DMS114 treated with DMSO at 0.1 percent for 48 hours (cell line): ENCODE measurements at regions not wholly inside any gene's neighbourhood (a gene's known extent, or its start where the extent isn't known, plus 50 kb on each side); places are given as distances from the start of the nearest gene placed in this dataset.
A peak's percentile ranks its signal among the peaks of the same experiment; 100 is the strongest.
"Not testable (repeated sequence)": the region's sequence is repeated elsewhere in the genome, so short reads cannot be mapped to it uniquely, and the experiment has no call there.

Experiments
- DNase-seq: peaks from one replicate; lab custom pipeline; 2025; ENCODE audit not compliant: unreplicated experiment; lab: John Stamatoyannopoulos, UW

GRCh38 chr20:6662309-6662708, 105.2 kb upstream of the BMP2 start:
- no peak for DNase-seq

- no peak for DNase-seq
These were observed 107.0 kb upstream of the BMP2 start for GRCh38 chr20:6660441-6660840.

DNA sequence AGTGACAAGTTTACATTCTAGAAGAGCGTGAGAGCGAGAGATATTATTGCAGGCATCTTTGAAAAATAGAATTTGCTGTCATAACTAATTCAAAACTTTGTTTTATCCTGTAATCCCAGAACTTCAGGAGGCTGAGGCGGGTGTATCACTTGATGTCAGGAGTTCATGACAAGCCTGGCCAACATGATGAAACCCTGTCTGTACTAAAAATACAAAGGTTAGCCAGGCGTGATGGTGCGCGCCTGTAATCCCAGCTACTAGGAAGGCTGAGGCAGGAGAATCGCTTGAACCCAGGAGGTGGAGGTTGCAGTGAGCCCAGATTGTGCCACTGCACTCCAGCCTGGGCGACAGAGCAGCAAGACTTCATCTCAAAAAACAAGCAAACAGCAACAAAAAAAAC, 108.6 kb upstream of the BMP2 start:
- DNase-seq, result not testable (repeated sequence)

DNA sequence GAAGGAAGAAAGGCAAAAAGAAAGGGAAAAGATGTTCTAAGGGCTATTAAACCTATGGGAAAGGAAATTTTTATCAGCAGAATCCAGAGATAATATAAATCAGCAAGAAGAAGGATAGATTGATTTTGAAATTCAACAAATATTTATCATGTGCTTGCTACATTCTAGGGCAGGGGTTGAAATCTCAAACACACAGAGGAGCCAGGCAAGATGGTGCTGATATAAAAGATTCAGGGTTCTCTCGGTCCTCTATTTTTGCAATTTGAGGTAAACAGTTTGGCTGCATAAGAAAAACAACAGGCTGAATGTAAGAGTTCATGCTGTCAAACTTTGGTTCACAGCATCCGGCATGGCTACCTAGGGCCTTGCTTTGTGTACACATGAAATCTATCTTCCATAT, 109.6 kb upstream of the BMP2 start:
- DNase-seq, result no peak

GRCh38 chr20:6657111-6657510, 110.4 kb upstream of the BMP2 start:
- DNase-seq, result no peak

GRCh38 chr20:6654513-6655252, 112.8 kb upstream of the BMP2 start:
- no peak for DNase-seq

DNA sequence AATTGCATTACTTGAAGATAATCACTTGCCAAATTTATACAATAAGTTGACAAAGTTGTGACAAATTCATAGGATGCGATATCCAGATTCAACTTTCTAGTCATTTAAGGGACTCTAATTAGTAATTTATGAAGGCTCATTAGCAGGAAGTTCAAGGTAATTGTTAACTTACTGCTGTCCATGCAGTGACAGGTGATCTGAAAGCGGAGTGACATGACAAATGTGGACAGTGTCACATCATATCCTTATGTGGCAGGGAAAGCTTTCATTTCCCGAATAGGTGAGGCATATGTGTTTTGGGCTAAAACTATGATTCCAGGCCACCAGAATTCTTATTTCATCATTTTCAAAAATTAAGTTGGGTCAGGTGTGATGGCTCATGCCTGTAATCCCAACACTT, 115.9 kb upstream of the BMP2 start:
- DNase-seq, result no peak

GRCh38 chr20:6651016-6651415, 116.5 kb upstream of the BMP2 start:
- DNase-seq, result no peak

DNA sequence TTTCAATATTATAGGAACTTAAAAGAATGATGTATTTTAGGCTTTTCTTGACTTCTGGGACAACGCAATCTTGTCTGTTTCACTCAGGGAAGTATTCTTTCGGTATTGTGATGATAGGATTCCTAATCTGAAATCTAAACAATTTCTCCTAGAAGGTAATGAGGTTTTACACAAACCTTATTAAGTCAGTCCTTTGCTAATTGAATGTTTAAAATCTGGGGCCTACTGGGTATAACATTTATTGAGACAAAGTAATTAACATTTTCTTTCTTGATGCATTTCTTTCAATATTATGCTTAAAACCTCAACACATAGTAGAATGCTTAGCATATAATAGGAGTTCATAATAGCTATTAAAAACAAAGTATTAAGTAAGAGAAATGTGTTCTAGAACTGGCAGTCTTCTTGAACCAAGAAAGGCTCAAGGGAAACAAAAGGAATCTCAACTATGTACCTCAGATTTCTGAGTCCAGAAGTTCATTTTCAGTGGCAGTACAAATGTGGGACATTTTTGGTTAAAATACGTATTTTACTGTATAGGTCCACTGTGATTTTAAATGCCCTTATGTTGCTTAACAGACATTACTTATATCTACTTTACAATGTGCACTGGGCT, 121.4 kb upstream of the BMP2 start:
- no peak for DNase-seq

DNA sequence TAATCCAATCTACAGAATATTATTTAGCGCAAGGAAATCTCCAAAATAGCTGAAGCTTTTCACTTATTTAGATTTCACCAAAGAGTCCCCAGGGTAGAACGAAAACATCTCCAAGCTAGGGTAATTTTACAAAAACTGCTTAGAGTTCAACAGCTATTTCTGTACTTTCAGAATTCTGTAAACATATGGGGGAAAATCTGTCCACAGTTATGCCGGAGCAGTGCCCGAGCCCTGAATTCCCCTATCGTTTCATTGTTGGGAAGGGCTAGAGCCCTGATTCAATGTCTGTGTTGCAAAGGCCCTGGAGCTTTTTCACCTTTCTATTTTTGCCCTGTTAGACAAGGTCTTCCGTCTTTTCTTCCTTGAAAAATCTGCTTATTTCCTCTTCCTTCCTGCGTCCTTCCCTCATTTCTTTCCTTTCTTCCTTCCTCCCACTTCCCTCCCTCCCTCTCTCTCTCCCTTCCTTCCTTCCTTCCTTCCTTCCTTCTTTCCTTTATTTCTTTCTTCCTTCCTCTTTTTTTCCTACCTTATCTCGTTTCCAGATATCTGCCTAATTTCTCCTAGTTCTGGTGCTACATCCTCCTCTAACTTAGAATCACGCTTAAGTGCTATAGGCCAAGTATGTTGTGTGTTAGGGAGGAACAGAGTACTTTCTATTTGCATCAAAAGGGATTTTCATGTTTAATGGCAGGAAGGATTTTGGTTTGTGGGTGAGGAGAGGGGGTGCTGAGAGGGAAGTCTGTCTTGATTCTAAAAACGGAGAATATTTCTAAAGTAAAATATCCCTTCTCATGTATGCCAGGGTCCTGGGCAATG, 122.5 kb upstream of the BMP2 start:
- DNase-seq, result no peak

GRCh38 chr20:6641012-6641411, 126.5 kb upstream of the BMP2 start:
- DNase-seq, result no peak

GRCh38 chr20:6637160-6637579, 130.3 kb upstream of the BMP2 start:
- no peak for DNase-seq

GRCh38 chr20:6636209-6637159, 131.0 kb upstream of the BMP2 start:
- DNase-seq, result peak; percentile 26

- DNase-seq, result no peak
These were observed 132.3 kb upstream of the BMP2 start for GRCh38 chr20:6635034-6635736.

DNA sequence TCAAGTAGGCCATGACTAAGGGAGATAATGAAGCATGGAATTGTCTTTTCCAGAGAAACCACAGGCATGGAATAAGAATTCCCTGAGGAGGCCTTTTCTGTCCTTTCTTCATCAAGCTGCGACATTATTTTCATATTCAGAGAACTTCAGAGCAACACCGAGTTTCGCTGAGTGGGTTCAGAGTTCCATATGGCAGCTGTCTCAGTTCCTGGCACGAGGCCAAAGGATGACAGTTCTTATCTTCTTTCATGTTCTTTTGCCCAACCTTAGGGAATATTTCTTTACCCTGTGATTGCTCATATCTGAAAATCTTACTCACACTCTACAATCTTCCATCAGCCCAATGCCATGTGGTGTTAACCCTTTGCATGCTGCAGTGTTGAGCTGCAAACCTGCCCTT, 135.3 kb upstream of the BMP2 start:
- DNase-seq, result no peak

DNA sequence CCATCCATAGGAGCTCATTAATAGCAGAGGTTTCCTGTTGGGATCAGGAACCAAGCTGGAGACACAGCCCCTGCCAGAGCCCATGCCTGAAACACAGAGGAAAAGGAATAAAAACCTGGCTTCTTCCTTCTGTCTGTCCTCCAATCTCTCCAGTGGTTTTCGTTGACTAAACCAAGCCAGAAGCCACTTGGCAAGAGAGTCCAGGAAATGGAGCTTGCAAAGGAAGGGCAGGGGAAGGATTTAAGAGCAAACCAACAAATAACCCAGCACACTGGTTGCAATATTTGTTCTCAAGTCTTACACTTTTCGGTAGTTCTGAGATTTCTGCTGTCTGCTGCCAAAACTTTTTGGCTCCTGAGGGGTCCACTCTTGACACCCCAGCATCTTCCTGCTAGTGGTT, 137.0 kb upstream of the BMP2 start:
- DNase-seq, result no peak

DNA sequence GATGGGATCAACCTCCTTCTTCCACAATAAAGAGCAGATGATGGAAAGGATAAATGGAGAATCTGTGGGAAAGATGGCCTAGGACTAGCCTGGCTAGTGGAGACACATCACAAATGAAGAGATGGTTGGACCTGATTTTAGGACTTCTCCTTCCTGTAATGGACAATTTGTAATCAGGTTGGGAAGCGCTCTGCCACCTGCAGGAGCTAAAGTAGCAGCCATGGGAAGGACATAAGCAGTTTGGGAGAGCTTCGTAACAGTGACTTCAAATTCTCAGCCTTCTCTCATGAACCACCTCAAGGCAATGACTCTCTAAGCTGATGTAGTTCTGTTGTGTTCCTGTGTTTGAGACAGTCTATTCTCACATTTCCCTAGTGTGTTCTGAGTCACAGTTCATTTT, 137.9 kb upstream of the BMP2 start:
- DNase-seq, result no peak

DNA sequence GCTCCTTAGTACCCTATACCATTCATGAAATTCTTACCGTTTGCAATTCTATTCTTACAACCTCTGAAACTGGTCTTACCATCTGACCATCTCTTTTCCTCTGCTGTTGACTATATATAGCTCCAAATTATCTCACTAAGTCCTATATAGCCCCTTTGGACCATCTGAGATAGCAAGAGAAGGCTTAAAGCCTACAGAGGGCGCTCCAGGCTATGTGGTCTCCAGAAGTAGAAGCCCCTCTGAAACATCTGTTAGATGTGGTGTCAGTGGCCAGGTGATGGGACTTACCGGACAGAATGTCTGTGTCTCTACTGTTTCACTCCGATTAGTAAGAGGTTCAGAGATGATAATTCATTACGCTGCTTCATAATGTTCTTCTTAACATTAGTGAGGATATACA, 140.7 kb upstream of the BMP2 start:
- no peak for DNase-seq

DNA sequence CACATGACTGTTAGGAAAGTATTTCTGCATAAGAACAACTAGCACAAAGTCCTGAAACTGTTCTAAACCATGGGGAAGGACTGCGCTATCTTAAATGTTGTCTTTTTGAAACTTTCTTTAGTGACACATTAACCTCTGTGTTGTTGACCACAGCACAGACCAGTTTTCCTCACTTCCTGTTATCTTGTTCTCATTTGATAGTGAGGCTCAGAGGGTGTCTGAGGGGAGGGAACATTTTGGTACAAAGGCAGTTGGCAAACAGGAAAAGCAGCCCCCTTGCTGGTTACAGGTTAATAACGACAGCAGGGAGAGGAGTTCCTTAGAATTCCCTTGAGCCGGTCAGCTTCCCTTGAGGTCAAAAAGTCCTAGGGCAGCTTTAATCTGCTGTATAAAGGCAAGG, 143.5 kb upstream of the BMP2 start:
- no peak for DNase-seq

GRCh38 chr20:6622041-6622440, 145.4 kb upstream of the BMP2 start:
- DNase-seq, result no peak
